MCF 10A (cell line): ENCODE measurements at regions not wholly inside any gene's neighbourhood (a gene's known extent, or its start where the extent isn't known, plus 50 kb on each side); places are given as distances from the start of the nearest gene placed in this dataset.

Experiments
- BruUV-seq: library from RNA; stranded (reverse); fragments of 400-500 nt; replicated peaks from 2 replicates; lab custom pipeline; 2021; lab: Mats Ljungman, UMichigan
- CTCF ChIA-PET: fragments of 300-600 bp; sonication (Branson Sonifier 250); formaldehyde crosslinking; extraction: SDS; loops from one replicate; lab custom pipeline; 2021; ENCODE audit warnings: antibody characterized with exemption, inconsistent platforms; lab: Yijun Ruan, JAX
- POLR2A ChIA-PET: fragments of 300-600, 350-650 bp; sonication (Branson Sonifier 250); formaldehyde crosslinking; extraction: SDS; loops from one replicate; lab custom pipeline; 2020; ENCODE audit warnings: antibody characterized with exemption, inconsistent platforms; lab: Yijun Ruan, JAX
- DNase-seq: peaks from one replicate; pipeline ENCODE4 v3.0.0-alpha.2; 2018; ENCODE audit not compliant: unreplicated experiment
- H3K27ac Mint-ChIP-seq: one replicate; pipeline ENCODE4 v1.8.0; 2022; ENCODE audit warnings: mild to moderate bottlenecking, low read depth, mixed read lengths; ENCODE audit not compliant: unreplicated experiment
- H3K27me3 Mint-ChIP-seq: one replicate; pipeline ENCODE4 v1.8.0; 2022; ENCODE audit warnings: mixed read lengths; ENCODE audit not compliant: insufficient read depth, unreplicated experiment
- H3K36me3 Mint-ChIP-seq: one replicate; pipeline ENCODE4 v1.8.0; 2022; ENCODE audit warnings: mild to moderate bottlenecking, moderate library complexity, mixed read lengths; ENCODE audit not compliant: insufficient read depth, unreplicated experiment
- H3K4me1 Mint-ChIP-seq: one replicate; pipeline ENCODE4 v1.8.0; 2022; ENCODE audit warnings: mixed read lengths; ENCODE audit not compliant: insufficient read depth, unreplicated experiment
- H3K4me3 Mint-ChIP-seq: one replicate; pipeline ENCODE4 v1.8.0; 2022; ENCODE audit warnings: mild to moderate bottlenecking, moderate library complexity, mixed read lengths; ENCODE audit not compliant: unreplicated experiment
- H3K9me3 Mint-ChIP-seq: one replicate; pipeline ENCODE4 v1.8.0; 2022; ENCODE audit warnings: mixed read lengths; ENCODE audit not compliant: unreplicated experiment
- CTCF ChIP-seq: fragments of 200-600 bp; IDR thresholded peaks from one replicate; pipeline ENCODE4 v1.8.0; 2022; ENCODE audit warnings: antibody characterized with exemption, mild to moderate bottlenecking; ENCODE audit not compliant: unreplicated experiment
- intact Hi-C: fragments of 100-400 bp; cut with micrococcal nuclease; formaldehyde crosslinking; loops from 2 replicates; pipeline ENCODE4 v1.14.1; 2022

DNA sequence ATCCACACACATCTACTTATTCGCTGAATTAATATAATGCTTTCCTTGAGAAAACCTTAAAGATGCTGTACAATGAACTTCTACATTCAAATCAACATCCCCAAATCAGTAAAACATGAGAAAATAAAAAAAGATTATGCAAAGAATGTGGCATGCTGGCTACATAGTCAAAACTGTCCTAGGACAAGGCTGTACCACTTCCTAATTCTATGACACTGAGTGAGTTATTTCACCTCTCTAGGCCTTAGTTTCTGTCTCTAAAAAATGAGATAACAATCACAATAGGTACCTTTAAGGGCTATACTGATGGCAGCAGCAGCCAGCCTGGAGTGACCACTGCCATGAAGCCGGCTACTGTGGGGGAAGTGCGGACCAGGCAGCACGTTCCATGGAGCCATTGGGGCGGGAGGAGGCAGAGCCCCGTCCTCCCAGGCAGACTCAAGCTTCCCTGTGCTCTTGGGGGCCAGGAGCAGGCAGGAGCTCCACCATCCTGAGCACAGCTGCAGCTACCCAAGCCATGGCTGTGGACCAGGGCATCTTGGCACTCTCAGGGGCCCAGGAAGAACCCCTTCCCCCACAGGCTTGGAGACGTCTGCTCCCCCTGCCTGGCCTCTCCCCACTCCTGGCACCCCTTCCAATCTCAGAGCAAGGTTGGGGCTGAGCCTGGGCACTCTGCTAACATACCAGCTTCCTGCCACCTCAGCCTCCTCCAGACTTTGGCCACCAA, 110.2 kb downstream of the ELAPOR2 start:
- Mint-ChIP-seq H3K27me3 (no peaks in the 10 kb centered on the region), H3K9me3 (no peaks in the 10 kb centered on the region), H3K4me1 (peaks cover 9% of the 10 kb centered on the region), H3K27ac (no peak overlapping the region), H3K36me3 (no peaks in the 10 kb centered on the region), H3K4me3 (no peak overlapping the region)
- TF ChIP-seq CTCF: no peak
- no TSS peak for BruUV-seq
- POLR2A ChIA-PET: no interaction called here
- intact Hi-C loops: no loop called here
- CTCF ChIA-PET: interaction anchor here (0.8 to 2.4 kb wide), 6 partner anchors 7 to 199 kb away, joined by 3 to 13 read pairs (median 4); no protein-coding TSS in a partner anchor
- DNase-seq: no peak

GRCh38 chr7:86947929-86948328, 111.5 kb downstream of the ELAPOR2 start:
- Mint-ChIP-seq H3K27ac (no peak overlapping the region), H3K27me3 (no peaks in the 10 kb centered on the region), H3K36me3 (no peaks in the 10 kb centered on the region), H3K9me3 (no peaks in the 10 kb centered on the region), H3K4me3 (no peak overlapping the region), H3K4me1 (peaks cover 9% of the 10 kb centered on the region)
- intact Hi-C loops: no loop called here
- no TSS peak for BruUV-seq
- no peak for DNase-seq
- CTCF ChIA-PET: interaction anchor here (0.8 to 1.9 kb wide), 3 partner anchors 21 to 201 kb away, joined by 3 to 7 read pairs (median 6); no protein-coding TSS in a partner anchor
- TF ChIP-seq CTCF: no peak
- POLR2A ChIA-PET: interaction anchor here (1.0 to 2.1 kb wide), 2 partner anchors 15 to 18 kb away, joined by 3 to 7 read pairs; no protein-coding TSS in a partner anchor

DNA sequence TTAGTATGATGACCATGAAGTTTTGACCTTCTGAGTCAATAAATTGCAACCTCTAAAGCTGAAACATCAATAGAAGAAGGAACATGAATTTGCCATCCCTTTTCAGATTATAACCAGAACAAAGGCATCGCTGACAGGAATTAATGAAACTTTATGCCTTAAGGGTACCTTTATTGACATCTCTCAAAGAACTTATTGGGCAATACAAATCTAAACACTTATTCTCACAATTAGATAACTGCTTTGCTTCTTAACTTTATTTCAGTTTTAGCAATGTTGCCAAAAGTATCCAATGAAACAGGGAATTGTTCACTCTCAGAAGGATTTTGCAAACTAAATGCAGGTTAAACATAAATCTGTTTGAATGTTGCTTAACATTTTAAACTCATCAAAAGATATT, 116.0 kb downstream of the ELAPOR2 start:
- Mint-ChIP-seq H3K27me3 (no peaks in the 10 kb centered on the region), H3K36me3 (no peaks in the 10 kb centered on the region), H3K4me1 (peaks cover 15% of the 10 kb centered on the region), H3K4me3 (no peak overlapping the region), H3K27ac (no peak overlapping the region), H3K9me3 (no peaks in the 10 kb centered on the region)
- no peak for DNase-seq
- BruUV-seq: no TSS peak
- no peak for TF ChIP-seq CTCF
- POLR2A ChIA-PET: no interaction called here
- CTCF ChIA-PET: interaction anchor here (0.6 to 4.7 kb wide), 5 partner anchors 13 to 1953 kb away, joined by 3 to 86 read pairs (median 4); no protein-coding TSS in a partner anchor
- intact Hi-C loops: no loop called here

DNA sequence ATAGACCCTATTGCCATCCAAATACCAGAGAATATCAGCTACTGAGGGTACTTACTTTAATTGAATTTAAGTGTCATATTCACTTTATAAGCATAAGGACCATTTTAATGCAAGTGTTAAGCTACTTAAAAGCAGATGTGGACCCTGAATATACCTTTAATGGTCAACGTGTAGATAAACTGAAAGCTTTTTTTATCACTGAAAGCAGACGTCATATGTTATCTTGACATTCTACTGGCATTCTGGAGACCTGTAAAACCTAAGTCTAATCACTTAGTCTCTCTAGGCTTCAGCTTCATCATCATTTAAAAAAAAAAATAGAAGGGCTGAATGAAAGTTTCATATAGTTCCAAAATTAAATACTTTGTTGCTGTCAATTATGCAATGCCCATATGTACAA, 116.5 kb downstream of the ELAPOR2 start:
- H3K9me3 Mint-ChIP-seq: no peaks in the 10 kb centered on the region
- H3K4me1 Mint-ChIP-seq: peaks cover 12% of the 10 kb centered on the region
- no peak overlapping the region for H3K27ac Mint-ChIP-seq
- H3K36me3 Mint-ChIP-seq: peaks cover 3% of the 10 kb centered on the region
- H3K27me3 Mint-ChIP-seq: no peaks in the 10 kb centered on the region
- DNase-seq: no peak
- intact Hi-C loops: no loop called here
- TF ChIP-seq CTCF: no peak
- H3K4me3 Mint-ChIP-seq: no peak overlapping the region
- POLR2A ChIA-PET: no interaction called here
- BruUV-seq: no TSS peak
- CTCF ChIA-PET: interaction anchor here (0.6 to 4.7 kb wide), 5 partner anchors 16 to 1953 kb away, joined by 3 to 86 read pairs (median 4); no protein-coding TSS in a partner anchor
